Endothelial cell of umbilical vein (primary cell): ENCODE measurements at regions not wholly inside any gene's neighbourhood (a gene's known extent, or its start where the extent isn't known, plus 50 kb on each side); places are given as distances from the start of the nearest gene placed in this dataset.

ENCODE experiments used
- BruUV-seq: library from RNA; stranded (reverse); fragments of 400-500 nt; replicated peaks from 2 replicates; lab custom pipeline; 2021; lab: Mats Ljungman, UMichigan
- CTCF ChIA-PET: fragments of 300-600, 350-600 bp; sonication (Branson Sonifier 250); formaldehyde crosslinking; loops from one replicate; lab custom pipeline; 2021; ENCODE audit warnings: antibody characterized with exemption, inconsistent platforms; lab: Charles Lee
- POLR2A ChIA-PET: fragments of 300-600, 350-600 bp; sonication (Branson Sonifier 250); formaldehyde crosslinking; loops from one replicate; lab custom pipeline; 2021; ENCODE audit warnings: antibody characterized with exemption, inconsistent platforms; lab: Charles Lee
- DNase-seq: peaks from one replicate; pipeline ENCODE4 v3.0.0-alpha.2; 2011; ENCODE audit warnings: low read depth, low spot score
- FAIRE-seq: peaks from 2 replicates; lab custom pipeline; 2011; peaks lifted over from hg19 to GRCh38; lab: Jason Lieb, UNC
- H2AFZ ChIP-seq: 2 replicates; pipeline ENCODE4 v1.6.0; 2012; ENCODE audit warnings: low read depth, low read length, control low read depth, inconsistent platforms
- H3K27ac ChIP-seq: 2 replicates; pipeline ENCODE4 v1.5.1; 2011; ENCODE audit warnings: low read depth, mild to moderate bottlenecking, control low read depth, low read length, moderate library complexity; ENCODE audit not compliant: insufficient read depth
- H3K27me3 ChIP-seq, 2 experiments: 2 replicates each; pipeline versions ENCODE4 v1.6.0 to v1.6.1; 2011; ENCODE audit warnings: low read length in 2 of 2, mixed read lengths in 1 of 2; ENCODE audit not compliant: control insufficient read depth in 2 of 2, insufficient read depth in 2 of 2
- H3K36me3 ChIP-seq, 2 experiments: 2 replicates in 1 of 2; 3 replicates in 1 of 2; pipeline ENCODE4 v1.5.1; 2011; ENCODE audit warnings: low read length in 2 of 2, mild to moderate bottlenecking in 1 of 2, moderate library complexity in 1 of 2; ENCODE audit not compliant: control insufficient read depth in 2 of 2, insufficient read depth in 2 of 2; ENCODE audit errors: extremely low read depth in 1 of 2
- H3K4me1 ChIP-seq: 3 replicates; pipeline ENCODE4 v1.5.1; 2011; ENCODE audit warnings: mild to moderate bottlenecking, low read length; ENCODE audit not compliant: control insufficient read depth, insufficient read depth; ENCODE audit errors: extremely low read depth
- H3K4me2 ChIP-seq: 2 replicates; pipeline ENCODE4 v1.6.1; 2011; ENCODE audit warnings: low read length, control low read depth, mixed read lengths; ENCODE audit not compliant: insufficient read depth
- H3K4me3 ChIP-seq, 3 experiments: fragments of 200-600 bp in 1 of 3; sonication (generic), shearing (Covaris generic) in 1 of 3; replicated peaks in 1 of 3; 2 replicates each; pipeline ENCODE4 v1.5.1; 2011 to 2016; ENCODE audit warnings: control low read depth in 3 of 3, low read length in 3 of 3, mild to moderate bottlenecking in 2 of 3, inconsistent platforms in 1 of 3, low read depth in 1 of 3, moderate library complexity in 1 of 3; ENCODE audit not compliant: insufficient read depth in 1 of 3
- H3K79me2 ChIP-seq: 2 replicates; pipeline ENCODE4 v1.6.0; 2012; ENCODE audit warnings: low read length, inconsistent platforms; ENCODE audit not compliant: control insufficient read depth, insufficient read depth
- H3K9ac ChIP-seq: replicated peaks from 2 replicates; pipeline ENCODE3; 2011; ENCODE audit warnings: low read length, control low read depth; ENCODE audit not compliant: insufficient read depth; ENCODE audit errors: extremely low read depth
- H3K9me1 ChIP-seq: replicated peaks from 3 replicates; pipeline ENCODE4 v1.6.0; 2011; ENCODE audit warnings: mild to moderate bottlenecking, low read length; ENCODE audit not compliant: control insufficient read depth, insufficient read depth; ENCODE audit errors: extremely low read depth
- H3K9me3 ChIP-seq: replicated peaks from 2 replicates; pipeline ENCODE4 v1.5.1; 2012; ENCODE audit warnings: low read length, inconsistent platforms; ENCODE audit not compliant: control insufficient read depth, insufficient read depth
- H4K20me1 ChIP-seq: replicated peaks from 2 replicates; pipeline ENCODE3; 2011; ENCODE audit warnings: mild to moderate bottlenecking, low read length; ENCODE audit not compliant: control insufficient read depth, insufficient read depth; ENCODE audit errors: extremely low read depth
- EZH2 ChIP-seq: IDR thresholded peaks from 2 replicates; pipeline ENCODE4 v1.6.1; 2012; ENCODE audit warnings: borderline replicate concordance, low read depth, mild to moderate bottlenecking, moderate library complexity, low read length, inconsistent platforms; ENCODE audit not compliant: severe bottlenecking
- FOS ChIP-seq: IDR thresholded peaks from 2 replicates; pipeline ENCODE4 v1.6.1; 2011; ENCODE audit warnings: mild to moderate bottlenecking, low read length, moderate library complexity, borderline replicate concordance; ENCODE audit not compliant: insufficient read depth
- GATA2 ChIP-seq: IDR thresholded peaks from 2 replicates; pipeline ENCODE4 v1.7.0; 2011; ENCODE audit warnings: low read depth, mild to moderate bottlenecking, moderate library complexity, mixed read lengths, low read length; ENCODE audit not compliant: insufficient read length, insufficient read depth
- JUN ChIP-seq: IDR thresholded peaks from 2 replicates; pipeline ENCODE4 v1.6.1; 2011; ENCODE audit warnings: borderline replicate concordance, low read depth; ENCODE audit not compliant: insufficient read length, insufficient read depth
- MAX ChIP-seq: IDR thresholded peaks from 2 replicates; pipeline ENCODE4 v1.6.1; 2011; ENCODE audit not compliant: insufficient read depth, insufficient read length
- MYC ChIP-seq: IDR thresholded peaks from one replicate; pipeline ENCODE4 v1.6.1; 2011; ENCODE audit warnings: mild to moderate bottlenecking, low read depth, low read length
- POLR2A ChIP-seq: IDR thresholded peaks from 2 replicates; pipeline ENCODE4 v1.6.1; 2012; ENCODE audit warnings: low read depth, mild to moderate bottlenecking, control low read depth, low read length
- POLR2AphosphoS5 ChIP-seq: IDR thresholded peaks from 2 replicates; pipeline ENCODE4 v1.6.1; 2012; ENCODE audit warnings: low read depth, mild to moderate bottlenecking, control low read depth, low read length, moderate library complexity; ENCODE audit not compliant: insufficient read depth
- dilution Hi-C: fragments of 300-500 bp; cut with MboI; formaldehyde crosslinking; loops from one replicate; pipeline ENCODE4 v1.15.0; 2019; ENCODE audit warnings: low sequenced_read_pairs; ENCODE audit not compliant: extremely low pct_ligation_motif_present
- intact Hi-C: fragments of 100-400 bp; cut with micrococcal nuclease; formaldehyde crosslinking; loops from one replicate; pipeline ENCODE4 v1.10.0; 2022
- TF ChIP-seq, protein P1 (sequence below), 2 donors: IDR thresholded peaks; 1 replicate in 1 of 2; 2 replicates in 1 of 2; pipeline ENCODE4 v1.5.1; 2011; ENCODE audit warnings: low read length in 2 of 2, mild to moderate bottlenecking in 2 of 2, moderate library complexity in 2 of 2, control low read depth in 1 of 2, inconsistent platforms in 1 of 2, low read depth in 1 of 2; ENCODE audit not compliant: insufficient read depth in 1 of 2; ENCODE audit errors: extremely low read depth in 1 of 2

- CTCF ChIA-PET = no interaction called here
- Histone ChIP-seq H3K4me2 (no peak overlapping the region), H2AFZ (no peak overlapping the region), H3K4me3 (no peak overlapping the region), H3K4me1 (no peaks in the 10 kb centered on the region), H3K9me1 (no peaks in the 10 kb centered on the region), H3K9me3 (no peaks in the 10 kb centered on the region), H3K27ac (no peak overlapping the region), H3K36me3 (no peaks in the 10 kb centered on the region), H3K27me3 (no peaks in the 10 kb centered on the region), H3K9ac (no peak overlapping the region), H4K20me1 (no peaks in the 10 kb centered on the region), H3K79me2 (no peaks in the 10 kb centered on the region)
- DNase-seq (no peak), FAIRE-seq (no peak)
- POLR2A ChIA-PET = no interaction called here
- TF ChIP-seq POLR2A = no peak
- intact Hi-C loops (no loop called here), dilution Hi-C loops (no loop called here)
- no TSS peak for BruUV-seq
Observed at GRCh38 chr9:7360513-7360912, 439.1 kb downstream of the DMAC1 start.

GRCh38 chr9:7358876-7359275 is 440.7 kb downstream of the DMAC1 start:
- TF ChIP-seq, protein P1, sequence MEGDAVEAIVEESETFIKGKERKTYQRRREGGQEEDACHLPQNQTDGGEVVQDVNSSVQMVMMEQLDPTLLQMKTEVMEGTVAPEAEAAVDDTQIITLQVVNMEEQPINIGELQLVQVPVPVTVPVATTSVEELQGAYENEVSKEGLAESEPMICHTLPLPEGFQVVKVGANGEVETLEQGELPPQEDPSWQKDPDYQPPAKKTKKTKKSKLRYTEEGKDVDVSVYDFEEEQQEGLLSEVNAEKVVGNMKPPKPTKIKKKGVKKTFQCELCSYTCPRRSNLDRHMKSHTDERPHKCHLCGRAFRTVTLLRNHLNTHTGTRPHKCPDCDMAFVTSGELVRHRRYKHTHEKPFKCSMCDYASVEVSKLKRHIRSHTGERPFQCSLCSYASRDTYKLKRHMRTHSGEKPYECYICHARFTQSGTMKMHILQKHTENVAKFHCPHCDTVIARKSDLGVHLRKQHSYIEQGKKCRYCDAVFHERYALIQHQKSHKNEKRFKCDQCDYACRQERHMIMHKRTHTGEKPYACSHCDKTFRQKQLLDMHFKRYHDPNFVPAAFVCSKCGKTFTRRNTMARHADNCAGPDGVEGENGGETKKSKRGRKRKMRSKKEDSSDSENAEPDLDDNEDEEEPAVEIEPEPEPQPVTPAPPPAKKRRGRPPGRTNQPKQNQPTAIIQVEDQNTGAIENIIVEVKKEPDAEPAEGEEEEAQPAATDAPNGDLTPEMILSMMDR (IDR thresholded peaks at IDR 0.05; ENCODE audit: extremely low read depth in 1 of 2, insufficient read depth in 1 of 2, low read depth in 1 of 2, low read length in 2 of 2) = no peak
- no peak for TF ChIP-seq MAX
- no peak for TF ChIP-seq POLR2AphosphoS5
- TF ChIP-seq EZH2 = no peak
- TF ChIP-seq POLR2A = no peak
- TF ChIP-seq GATA2 = no peak
- TF ChIP-seq FOS = no peak
- no peak for TF ChIP-seq JUN
- no peak for TF ChIP-seq MYC
- Histone ChIP-seq H3K4me3 (no peak overlapping the region), H3K9ac (no peak overlapping the region), H3K36me3 (no peaks in the 10 kb centered on the region), H3K4me1 (no peaks in the 10 kb centered on the region), H3K79me2 (no peaks in the 10 kb centered on the region), H3K9me3 (no peaks in the 10 kb centered on the region), H3K4me2 (no peak overlapping the region), H3K9me1 (no peaks in the 10 kb centered on the region), H3K27ac (no peak overlapping the region), H2AFZ (no peak overlapping the region), H4K20me1 (no peaks in the 10 kb centered on the region), H3K27me3 (no peaks in the 10 kb centered on the region)
- FAIRE-seq (no peak), DNase-seq (no peak)
- ChIA-PET POLR2A (no interaction called here), CTCF (no interaction called here)
- dilution Hi-C loops = no loop called here
- BruUV-seq = no TSS peak
- intact Hi-C loops = no loop called here
